ENCODE measurements at regions not wholly inside any gene's neighbourhood (a gene's known extent, or its start where the extent isn't known, plus 50 kb on each side); places are given as distances from the start of the nearest gene placed in this dataset.

GRCh38 chr4:31185014-31185585, 464.9 kb downstream of the PCDH7 start:
- TF ChIP-seq CTCF (IDR thresholded peaks at IDR 0.05): no peak
- no peak for TF ChIP-seq EP300 (IDR thresholded peaks at IDR 0.05)
